SK-N-SH (cell line): ENCODE measurements at regions not wholly inside any gene's neighbourhood (a gene's known extent, or its start where the extent isn't known, plus 50 kb on each side); places are given as distances from the start of the nearest gene placed in this dataset.
A peak's percentile ranks its signal among the peaks of the same experiment; 100 is the strongest.

Experiments
- CTCF ChIA-PET: fragments of 300-600, 350-600 bp; formaldehyde crosslinking; extraction: SDS; loops from one replicate; lab custom pipeline; 2021; lab: Yijun Ruan, JAX
- POLR2A ChIA-PET: fragments of 350-600 bp; sonication (Branson Sonifier 250); formaldehyde crosslinking; extraction: SDS; loops from one replicate; lab custom pipeline; 2020; ENCODE audit warnings: antibody characterized with exemption, inconsistent platforms; lab: Yijun Ruan, JAX
- DNase-seq: peaks from one replicate; pipeline ENCODE4 v3.0.0; 2012
- H2AFZ ChIP-seq: fragments of 200-600 bp; sonication (generic); 2 replicates; pipeline ENCODE4 v1.8.1; 2016; ENCODE audit warnings: antibody characterized with exemption, mild to moderate bottlenecking, low read depth
- H3F3A ChIP-seq: fragments of 200-600 bp; sonication (generic); replicated peaks from 2 replicates; pipeline ENCODE3; 2016; ENCODE audit warnings: antibody characterized with exemption, mild to moderate bottlenecking; ENCODE audit not compliant: insufficient read depth
- H3K27ac ChIP-seq, 2 experiments: fragments of 200-500 bp in 1 of 2; fragments of 200-600 bp in 1 of 2; sonication (Bioruptor generic) in 1 of 2; sonication (generic), shearing (Covaris generic) in 1 of 2; 2 replicates each; pipeline versions ENCODE4 v1.5.1 to v1.6.1; 2014 to 2016; ENCODE audit warnings: low read depth in 2 of 2, inconsistent platforms in 1 of 2, low read length in 1 of 2, mild to moderate bottlenecking in 1 of 2, mixed read lengths in 1 of 2
- H3K27me3 ChIP-seq: fragments of 200-600 bp; sonication (generic), shearing (Covaris generic); 2 replicates; pipeline ENCODE4 v1.6.1; 2016; ENCODE audit warnings: mixed run types; ENCODE audit not compliant: insufficient read depth
- H3K36me3 ChIP-seq, 2 experiments: fragments of 200-500 bp in 1 of 2; fragments of 200-600 bp in 1 of 2; sonication (Bioruptor generic) in 1 of 2; sonication (generic) in 1 of 2; replicated peaks in 1 of 2; 2 replicates each; pipeline versions ENCODE3 to v1.5.1; 2014 to 2016; ENCODE audit warnings: low read length in 1 of 2, mild to moderate bottlenecking in 1 of 2; ENCODE audit not compliant: insufficient read depth in 2 of 2, control insufficient read depth in 1 of 2
- H3K4me1 ChIP-seq, 2 experiments: fragments of 200-500 bp in 1 of 2; fragments of 200-600 bp in 1 of 2; sonication (Bioruptor generic) in 1 of 2; sonication (generic), shearing (Covaris generic) in 1 of 2; 2 replicates each; pipeline versions ENCODE4 v1.5.1 to v1.6.1; 2014 to 2016; ENCODE audit warnings: low read depth in 1 of 2, low read length in 1 of 2, mixed run types in 1 of 2; ENCODE audit not compliant: insufficient read depth in 2 of 2, control insufficient read depth in 1 of 2
- H3K4me2 ChIP-seq: fragments of 200-600 bp; sonication (generic), shearing (Covaris generic); 2 replicates; pipeline ENCODE4 v1.6.1; 2017; ENCODE audit warnings: mixed run types
- H3K4me3 ChIP-seq, 2 experiments: fragments of 200-500 bp in 1 of 2; fragments of 200-600 bp in 1 of 2; sonication (Bioruptor generic) in 1 of 2; sonication (generic), shearing (Covaris generic) in 1 of 2; 2 replicates each; pipeline versions ENCODE4 v1.5.1 to v1.8.1; 2014 to 2016; ENCODE audit warnings: low read depth in 2 of 2, inconsistent platforms in 1 of 2, low read length in 1 of 2, mild to moderate bottlenecking in 1 of 2, mixed read lengths in 1 of 2, moderate library complexity in 1 of 2
- H3K79me2 ChIP-seq: fragments of 200-600 bp; sonication (generic); 2 replicates; pipeline ENCODE4 v1.8.1; 2017; ENCODE audit warnings: mild to moderate bottlenecking; ENCODE audit not compliant: insufficient read depth
- H3K9ac ChIP-seq: fragments of 200-600 bp; sonication (generic); 2 replicates; pipeline ENCODE4 v1.6.1; 2017; ENCODE audit warnings: mixed run types
- H3K9me2 ChIP-seq: fragments of 200-600 bp; sonication (generic); 2 replicates; pipeline ENCODE4 v1.6.1; 2017; ENCODE audit warnings: mixed run types
- H3K9me3 ChIP-seq: fragments of 200-600 bp; sonication (generic); 2 replicates; pipeline ENCODE4 v1.6.1; 2017; ENCODE audit warnings: mixed run types, mild to moderate bottlenecking, moderate library complexity
- H4K20me1 ChIP-seq: fragments of 200-600 bp; sonication (generic); 2 replicates; pipeline ENCODE4 v1.6.1; 2017; ENCODE audit warnings: mild to moderate bottlenecking, mixed run types; ENCODE audit not compliant: insufficient read depth
- CHD2 ChIP-seq: fragments of 150-350 bp; IDR thresholded peaks from 2 replicates; pipeline ENCODE4 v1.6.1; 2018; ENCODE audit warnings: low read length; ENCODE audit not compliant: partially characterized antibody
- EP300 ChIP-seq, 2 experiments: IDR thresholded peaks; 2 replicates each; pipeline versions ENCODE4 v1.4.0 to v1.6.1; 2012; ENCODE audit warnings: borderline replicate concordance in 1 of 2, low read depth in 1 of 2, low read length in 1 of 2
- EZH2phosphoT487 ChIP-seq: fragments of 200-600 bp; sonication (generic); IDR thresholded peaks from 2 replicates; pipeline ENCODE4 v1.6.1; 2017; ENCODE audit warnings: low read depth, mixed run types, mild to moderate bottlenecking, antibody characterized with exemption, moderate library complexity, borderline replicate concordance
- FOXJ3 ChIP-seq: sonication (generic); formaldehyde crosslinking; IDR thresholded peaks from 2 replicates; pipeline ENCODE4 v1.5.1; 2020; ENCODE audit warnings: mild to moderate bottlenecking, missing genetic modification reagents
- FOXM1 ChIP-seq: IDR thresholded peaks from 2 replicates; pipeline ENCODE4 v1.4.0; 2012; ENCODE audit warnings: low read depth, mild to moderate bottlenecking
- GATA2 ChIP-seq: sonication (generic); formaldehyde crosslinking; IDR thresholded peaks from 2 replicates; pipeline ENCODE4 v1.5.0; 2020; ENCODE audit warnings: mild to moderate bottlenecking, missing genetic modification reagents
- MAX ChIP-seq: IDR thresholded peaks from 2 replicates; pipeline ENCODE4 v1.4.0; 2012; ENCODE audit warnings: low read depth
- RAD21 ChIP-seq: IDR thresholded peaks from 2 replicates; pipeline ENCODE4 v1.6.1; 2012; ENCODE audit warnings: mild to moderate bottlenecking, low read length
- RCOR1 ChIP-seq: fragments of 150-350 bp; IDR thresholded peaks from 2 replicates; pipeline ENCODE4 v1.6.1; 2017; ENCODE audit warnings: antibody characterized with exemption, low read length
- REST ChIP-seq: IDR thresholded peaks from 2 replicates; pipeline ENCODE4 v1.6.1; 2012; ENCODE audit warnings: mild to moderate bottlenecking, low read depth, low read length, moderate library complexity
- SMC3 ChIP-seq: IDR thresholded peaks from 2 replicates; pipeline ENCODE4 v1.6.1; 2012; ENCODE audit warnings: low read depth, low read length, improper control_type of control experiment
- TCF12 ChIP-seq: IDR thresholded peaks from 2 replicates; pipeline ENCODE4 v1.4.0; 2012
- USF1 ChIP-seq: IDR thresholded peaks from 2 replicates; pipeline ENCODE4 v1.4.0; 2012; ENCODE audit warnings: low read depth, borderline replicate concordance
- USF2 ChIP-seq: fragments of 150-350 bp; IDR thresholded peaks from 2 replicates; pipeline ENCODE4 v1.6.1; 2017; ENCODE audit warnings: antibody characterized with exemption, low read length, low read depth, borderline replicate concordance
- YY1 ChIP-seq: IDR thresholded peaks from 2 replicates; pipeline ENCODE4 v1.4.0; 2012; ENCODE audit warnings: low read depth, mild to moderate bottlenecking
- ZBTB33 ChIP-seq: IDR thresholded peaks from 2 replicates; pipeline ENCODE4 v1.4.0; 2012; ENCODE audit warnings: low read depth, borderline replicate concordance
- WGBS: methylation state at CpG from one replicate; pipeline ENCODE4 v1.1.6; 2017; ENCODE audit warnings: low lambda C conversion rate; 5-methylcytosine and 5-hydroxymethylcytosine counted together

GRCh38 chr3:110855207-110855606, 216.4 kb upstream of the NECTIN3 start:
- ChIA-PET POLR2A (no interaction called here), CTCF (interaction anchor here (1.4 to 1.8 kb wide), 2 partner anchors 13 to 25 kb away, joined by 5 read pairs; no protein-coding TSS in a partner anchor)
- 40% methylated on average over 2 of the region's 2 CpGs for WGBS
- no peak overlapping the region for H2AFZ ChIP-seq
- H3K4me2 ChIP-seq = no peak overlapping the region
- H3F3A ChIP-seq = no peaks in the 10 kb centered on the region
- no peak for TF ChIP-seq USF2
- peak; percentile 51 for TF ChIP-seq GATA2 (CRISPR knock-in tag)
- TF ChIP-seq USF1 = no peak
- H3K27ac ChIP-seq = no peak overlapping the region; a peak in 1 of 4 replicates
- H3K27me3 ChIP-seq = no peaks in the 10 kb centered on the region
- no peak overlapping the region for H3K4me3 ChIP-seq
- no peak for DNase-seq
- no peaks in the 10 kb centered on the region for H3K36me3 ChIP-seq
- no peaks in the 10 kb centered on the region for H3K9me3 ChIP-seq
- no peaks in the 10 kb centered on the region for H3K79me2 ChIP-seq
- no peak overlapping the region for H3K9ac ChIP-seq
- no peaks in the 10 kb centered on the region for H4K20me1 ChIP-seq
- H3K9me2 ChIP-seq = no peaks in the 10 kb centered on the region
- peaks cover 0 to 10% of the 10 kb centered on the region in 2 experiments; a peak in 2 of 4 replicates for H3K4me1 ChIP-seq

GRCh38 chr3:110856916-110857315, 214.7 kb upstream of the NECTIN3 start:
- Histone ChIP-seq H3K4me3 (no peak overlapping the region), H3K79me2 (no peaks in the 10 kb centered on the region), H2AFZ (no peak overlapping the region), H3K9ac (no peak overlapping the region), H3K36me3 (no peaks in the 10 kb centered on the region), H3K27me3 (no peaks in the 10 kb centered on the region), H3F3A (no peaks in the 10 kb centered on the region), H3K4me2 (no peak overlapping the region), H3K9me3 (no peaks in the 10 kb centered on the region), H3K4me1 (peaks cover 0 to 10% of the 10 kb centered on the region in 2 experiments; a peak in 2 of 4 replicates), H3K27ac (no peak overlapping the region), H3K9me2 (no peaks in the 10 kb centered on the region), H4K20me1 (no peaks in the 10 kb centered on the region)
- ChIA-PET CTCF (interaction anchor here (0.6 to 1.0 kb wide), 2 partner anchors 13 to 115 kb away, joined by 3 read pairs; no protein-coding TSS in a partner anchor), POLR2A (no interaction called here)
- WGBS = 100% methylated on average over 2 of the region's 2 CpGs
- TF ChIP-seq RCOR1 (no peak), USF2 (no peak), YY1 (no peak), REST (no peak), ZBTB33 (no peak), TCF12 (no peak), EZH2phosphoT487 (no peak), CHD2 (no peak), SMC3 (no peak), EP300 (IDR thresholded peaks at IDR 0.05; ENCODE audit: borderline replicate concordance in 1 of 2, low read depth in 1 of 2, low read length in 1 of 2) (no peak), USF1 (no peak), MAX (no peak), FOXM1 (no peak), FOXJ3 (CRISPR knock-in tag) (no peak), RAD21 (no peak)
- DNase-seq = no peak
